ENCODE measurements at regions not wholly inside any gene's neighbourhood (a gene's known extent, or its start where the extent isn't known, plus 50 kb on each side); places are given as distances from the start of the nearest gene placed in this dataset.

GRCh38 chr9:82202808-82203207, 214.2 kb downstream of the SPATA31D1 start:
- DNase-seq (ENCODE audit: low read depth, low spot score) = peak; percentile 49
- no peak overlapping the region for H3K4me3 ChIP-seq (ENCODE audit: low read depth, low read length)
- TF ChIP-seq CTCF (IDR thresholded peaks at IDR 0.05; ENCODE audit: insufficient read depth, low read length, missing control alignments) = no peak
- POLR2A ChIA-PET = no interaction called here
- CTCF ChIA-PET = no interaction called here

- no peak overlapping the region for H3K4me3 ChIP-seq (ENCODE audit: low read depth, low read length)
- POLR2A ChIA-PET = no interaction called here
- CTCF ChIA-PET = no interaction called here
- DNase-seq (ENCODE audit: low read depth, low spot score) = no peak
- TF ChIP-seq CTCF (IDR thresholded peaks at IDR 0.05; ENCODE audit: insufficient read depth, low read length, missing control alignments) = no peak
Measured at GRCh38 chr9:82206490-82206889, 217.9 kb downstream of the SPATA31D1 start.

- H3K4me3 ChIP-seq (ENCODE audit: low read depth, low read length) = no peak overlapping the region
- no peak for DNase-seq (ENCODE audit: low read depth, low spot score)
- CTCF ChIA-PET = no interaction called here
- no peak for TF ChIP-seq CTCF (IDR thresholded peaks at IDR 0.05; ENCODE audit: insufficient read depth, low read length, missing control alignments)
- POLR2A ChIA-PET = no interaction called here
Measured at GRCh38 chr9:82206946-82207345, 218.4 kb downstream of the SPATA31D1 start.

GRCh38 chr9:82208741-82209450, 220.3 kb downstream of the SPATA31D1 start:
- no peak for TF ChIP-seq CTCF (IDR thresholded peaks at IDR 0.05; ENCODE audit: insufficient read depth, low read length, missing control alignments)
- ChIA-PET CTCF (no interaction called here), POLR2A (no interaction called here)
- no peak for DNase-seq (ENCODE audit: low read depth, low spot score)
- H3K4me3 ChIP-seq (ENCODE audit: low read depth, low read length) = no peak overlapping the region

- CTCF ChIA-PET = no interaction called here
- no peak for DNase-seq (ENCODE audit: low read depth, low spot score)
- TF ChIP-seq CTCF (IDR thresholded peaks at IDR 0.05; ENCODE audit: insufficient read depth, low read length, missing control alignments) = no peak
- POLR2A ChIA-PET = no interaction called here
- H3K4me3 ChIP-seq (ENCODE audit: low read depth, low read length) = no peak overlapping the region
Measured at GRCh38 chr9:82209797-82210470, 221.4 kb downstream of the SPATA31D1 start.

GRCh38 chr9:82212885-82213284, 224.3 kb downstream of the SPATA31D1 start:
- ChIA-PET POLR2A (no interaction called here), CTCF (no interaction called here)
- H3K4me3 ChIP-seq (ENCODE audit: low read depth, low read length) = no peak overlapping the region
- no peak for DNase-seq (ENCODE audit: low read depth, low spot score)
- TF ChIP-seq CTCF (IDR thresholded peaks at IDR 0.05; ENCODE audit: insufficient read depth, low read length, missing control alignments) = no peak
